ENCODE measurements at regions not wholly inside any gene's neighbourhood (a gene's known extent, or its start where the extent isn't known, plus 50 kb on each side); places are given as distances from the start of the nearest gene placed in this dataset.

GRCh38 chr4:64158648-64159326, 250.5 kb downstream of the TECRL start:
- peak overlapping the region; percentile 44 for H3K27ac Mint-ChIP-seq (ENCODE audit: low read depth, unreplicated experiment)
- peak; percentile 82 for DNase-seq (ENCODE audit: unreplicated experiment)
- ChIA-PET POLR2A (interaction anchor here (0.7 to 1.2 kb wide), 3 partner anchors 360 to 382 kb away, joined by 3 to 7 read pairs (median 3); no protein-coding TSS in a partner anchor), CTCF (interaction anchor here (0.6 to 1.8 kb wide), 15 partner anchors 9 to 1311 kb away, joined by 3 to 19 read pairs (median 3); no protein-coding TSS in a partner anchor)
- no peaks in the 10 kb centered on the region for H3K4me1 Mint-ChIP-seq (ENCODE audit: insufficient read depth, unreplicated experiment)
- no peaks in the 10 kb centered on the region for H3K36me3 Mint-ChIP-seq (ENCODE audit: insufficient read depth, unreplicated experiment)
- no TSS peak for BruUV-seq (replicated peaks)
- H3K27me3 Mint-ChIP-seq (ENCODE audit: insufficient read depth, unreplicated experiment): no peaks in the 10 kb centered on the region
- intact Hi-C loops (cut with micrococcal nuclease): loop anchor here (1.0 kb wide), 2 partner anchors 381 to 427 kb away; no protein-coding TSS in a partner anchor
- TF ChIP-seq CTCF (IDR thresholded peaks at IDR 0.05; ENCODE audit: unreplicated experiment): peak; percentile 60
- H3K9me3 Mint-ChIP-seq (ENCODE audit: unreplicated experiment): no peaks in the 10 kb centered on the region
- H3K4me3 Mint-ChIP-seq (ENCODE audit: unreplicated experiment): peak overlapping the region; percentile 66

- BruUV-seq (replicated peaks): no TSS peak
- no peaks in the 10 kb centered on the region for H3K27me3 Mint-ChIP-seq (ENCODE audit: insufficient read depth, unreplicated experiment)
- no peaks in the 10 kb centered on the region for H3K4me1 Mint-ChIP-seq (ENCODE audit: insufficient read depth, unreplicated experiment)
- DNase-seq (ENCODE audit: unreplicated experiment): no peak
- no peak overlapping the region for H3K27ac Mint-ChIP-seq (ENCODE audit: low read depth, unreplicated experiment)
- intact Hi-C loops (cut with micrococcal nuclease): no loop called here
- no peaks in the 10 kb centered on the region for H3K9me3 Mint-ChIP-seq (ENCODE audit: unreplicated experiment)
- H3K4me3 Mint-ChIP-seq (ENCODE audit: unreplicated experiment): no peak overlapping the region
- no peaks in the 10 kb centered on the region for H3K36me3 Mint-ChIP-seq (ENCODE audit: insufficient read depth, unreplicated experiment)
- TF ChIP-seq CTCF (IDR thresholded peaks at IDR 0.05; ENCODE audit: unreplicated experiment): no peak
- POLR2A ChIA-PET: no interaction called here
- CTCF ChIA-PET: interaction anchor here (0.7 to 1.5 kb wide), 4 partner anchors 228 to 382 kb away, joined by 3 to 8 read pairs (median 3); no protein-coding TSS in a partner anchor
Measured at GRCh38 chr4:64157397-64157796, 251.9 kb downstream of the TECRL start.

- no peaks in the 10 kb centered on the region for H3K4me1 Mint-ChIP-seq (ENCODE audit: insufficient read depth, unreplicated experiment)
- no peak overlapping the region for H3K27ac Mint-ChIP-seq (ENCODE audit: low read depth, unreplicated experiment)
- H3K27me3 Mint-ChIP-seq (ENCODE audit: insufficient read depth, unreplicated experiment): no peaks in the 10 kb centered on the region
- intact Hi-C loops (cut with micrococcal nuclease): no loop called here
- no peak for DNase-seq (ENCODE audit: unreplicated experiment)
- no peaks in the 10 kb centered on the region for H3K9me3 Mint-ChIP-seq (ENCODE audit: unreplicated experiment)
- ChIA-PET CTCF (interaction anchor here (0.6 to 1.5 kb wide), 4 partner anchors 11 to 666 kb away, joined by 3 to 8 read pairs (median 3); no protein-coding TSS in a partner anchor), POLR2A (interaction anchor here (0.8 kb wide), 1 partner anchor 35 kb away, joined by 4 read pairs; no protein-coding TSS in a partner anchor)
- H3K36me3 Mint-ChIP-seq (ENCODE audit: insufficient read depth, unreplicated experiment): no peaks in the 10 kb centered on the region
- H3K4me3 Mint-ChIP-seq (ENCODE audit: unreplicated experiment): no peak overlapping the region
- no TSS peak for BruUV-seq (replicated peaks)
- TF ChIP-seq CTCF (IDR thresholded peaks at IDR 0.05; ENCODE audit: unreplicated experiment): no peak
Measured at GRCh38 chr4:64156253-64156652, 253.0 kb downstream of the TECRL start.

- TF ChIP-seq CTCF (IDR thresholded peaks at IDR 0.05; ENCODE audit: unreplicated experiment): no peak
- Mint-ChIP-seq H3K4me1 (ENCODE audit: insufficient read depth, unreplicated experiment) (peaks cover 30% of the 10 kb centered on the region), H3K36me3 (ENCODE audit: insufficient read depth, unreplicated experiment) (peaks cover 4% of the 10 kb centered on the region), H3K27me3 (ENCODE audit: insufficient read depth, unreplicated experiment) (no peaks in the 10 kb centered on the region), H3K9me3 (ENCODE audit: unreplicated experiment) (peaks cover 12% of the 10 kb centered on the region), H3K27ac (ENCODE audit: low read depth, unreplicated experiment) (peak overlapping the region; percentile 61), H3K4me3 (ENCODE audit: unreplicated experiment) (no peak overlapping the region)
- intact Hi-C loops (cut with micrococcal nuclease): no loop called here
- POLR2A ChIA-PET: no interaction called here
- no TSS peak for BruUV-seq (replicated peaks)
- CTCF ChIA-PET: interaction anchor here (0.6 to 1.2 kb wide), 3 partner anchors 10 to 161 kb away, joined by 3 to 4 read pairs (median 4); no protein-coding TSS in a partner anchor
- no peak for DNase-seq (ENCODE audit: unreplicated experiment)
Measured at GRCh38 chr4:64146030-64146429, 263.2 kb downstream of the TECRL start.

All from MCF 10A (cell line).